NCI-H226 (cell line): ENCODE measurements at regions not wholly inside any gene's neighbourhood (a gene's known extent, or its start where the extent isn't known, plus 50 kb on each side); places are given as distances from the start of the nearest gene placed in this dataset.

Experiments
- DNase-seq: peaks from one replicate; pipeline ENCODE4 v3.0.0-alpha.2; 2015

DNA sequence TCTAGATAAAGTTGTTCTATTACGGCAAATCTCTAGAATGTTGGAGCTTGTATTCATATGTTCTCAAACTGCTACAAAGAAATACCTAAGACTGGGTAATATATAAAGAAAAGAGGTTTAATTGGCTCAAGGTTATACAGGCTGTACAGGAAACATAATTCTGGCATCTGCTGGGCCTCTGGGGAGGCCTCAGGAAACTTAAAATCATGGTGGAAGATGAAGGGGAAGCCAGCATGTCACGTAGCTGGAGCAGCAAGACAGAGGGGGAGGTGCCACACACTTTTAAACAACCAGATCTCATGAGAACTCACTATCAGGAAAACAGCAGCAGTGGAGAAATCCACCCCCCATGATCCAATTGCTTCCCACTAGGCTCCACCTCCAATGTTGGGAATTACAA is 390.4 kb upstream of the ADGRL4 start:
- no peak for DNase-seq

DNA sequence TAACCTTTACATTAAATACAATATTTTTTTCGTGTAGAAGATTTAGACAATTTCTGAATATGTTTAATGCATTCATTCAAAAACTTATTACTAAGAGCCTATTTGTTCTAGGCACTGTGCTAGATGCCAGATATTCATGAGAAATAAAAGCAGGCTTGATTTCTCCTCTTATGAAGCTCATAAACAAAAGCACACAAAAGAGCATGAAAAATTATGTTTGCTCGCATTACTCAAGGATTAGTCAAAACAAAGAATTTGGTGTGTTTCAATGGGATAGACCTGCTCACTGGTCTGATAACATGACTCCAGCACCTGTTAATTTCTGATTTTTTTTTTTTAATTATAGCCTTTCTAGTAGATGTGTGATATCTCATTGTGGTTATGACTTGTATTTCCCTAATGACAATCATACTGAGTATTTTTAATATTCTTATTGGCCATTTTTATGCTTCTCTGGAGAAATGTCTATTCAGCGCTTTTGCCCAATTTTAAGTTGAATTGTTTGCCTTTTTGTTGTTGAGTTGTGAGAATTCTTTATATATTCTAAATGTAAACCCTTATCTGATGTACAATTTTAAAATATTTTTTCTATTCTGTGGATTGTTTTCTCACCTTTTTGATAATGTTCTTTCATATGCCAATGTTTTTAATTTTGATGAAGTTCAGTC is 382.3 kb upstream of the ADGRL4 start:
- no peak for DNase-seq

DNA sequence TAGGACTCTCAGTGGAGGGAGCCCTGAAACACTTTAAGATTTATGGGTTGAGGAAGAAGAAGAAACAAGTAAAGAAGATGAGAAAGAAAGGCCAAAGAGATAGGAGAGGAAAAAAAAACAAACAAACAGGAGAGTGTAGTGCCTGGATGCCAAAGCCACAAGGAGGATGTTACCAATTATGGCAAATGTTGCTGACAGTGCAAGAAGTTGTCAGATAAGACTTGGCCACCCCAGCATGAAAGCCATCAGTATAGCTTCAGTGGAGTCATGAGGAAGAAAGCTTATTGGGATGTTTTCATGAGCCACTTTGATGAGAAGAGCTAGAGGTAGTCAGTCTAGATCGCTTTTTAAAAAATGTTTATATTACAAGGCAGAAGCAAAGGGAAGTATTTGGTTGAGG is 380.2 kb upstream of the ADGRL4 start:
- no peak for DNase-seq

DNA sequence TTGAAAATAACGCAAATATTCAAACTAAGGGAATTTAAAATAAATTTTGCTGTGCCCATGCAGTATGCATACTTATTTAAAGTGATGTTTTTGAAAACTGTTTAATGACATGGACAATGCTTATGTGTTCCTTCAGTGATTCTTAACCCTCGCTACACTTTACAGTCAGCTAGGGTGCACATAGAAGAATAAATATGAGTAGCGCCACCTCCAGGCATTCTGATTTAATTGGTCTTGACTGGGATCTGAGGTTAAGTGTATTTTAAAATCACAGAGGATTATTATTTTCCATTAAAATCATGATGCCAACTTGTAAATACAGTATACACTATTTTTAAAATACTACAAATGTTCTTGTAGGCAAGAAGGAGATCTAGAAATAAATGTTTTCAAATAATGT is 373.5 kb upstream of the ADGRL4 start:
- no peak for DNase-seq

DNA sequence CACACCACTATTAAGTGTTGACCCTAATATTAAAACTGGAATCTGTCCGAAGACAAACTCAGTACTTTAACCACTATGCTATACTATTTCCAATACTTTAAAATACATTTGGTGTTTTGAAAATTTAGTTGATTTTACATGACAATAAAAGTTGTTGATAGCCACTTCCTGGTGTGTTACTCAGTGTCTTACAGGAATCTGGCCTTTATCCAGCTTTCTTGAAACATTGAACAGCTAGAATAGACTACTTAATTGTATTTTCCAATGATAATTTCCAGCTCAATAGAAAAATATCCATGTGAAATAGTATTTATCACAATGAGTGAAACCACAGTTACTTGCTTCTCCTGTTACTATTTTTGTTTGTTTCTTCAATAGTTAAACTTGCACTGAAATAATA is 369.6 kb upstream of the ADGRL4 start:
- DNase-seq, result no peak

DNA sequence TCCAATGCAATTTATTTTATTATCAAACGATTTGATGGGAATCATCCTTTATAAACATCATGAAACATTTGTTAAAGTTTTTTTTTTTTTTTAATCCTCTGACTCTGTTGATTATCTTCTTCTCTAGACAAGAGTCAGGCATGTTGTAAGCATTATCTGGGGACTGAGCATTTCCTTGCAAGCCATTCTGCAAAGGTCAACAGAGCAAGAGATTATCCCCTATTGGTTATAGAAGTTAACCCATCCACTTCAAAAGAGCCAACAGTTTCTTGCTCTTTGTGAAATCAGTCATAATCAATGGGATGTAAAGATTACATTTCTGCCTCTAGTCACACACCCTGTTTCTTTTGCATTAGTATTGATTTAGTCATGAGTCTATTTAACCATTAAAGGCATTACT is 368.8 kb upstream of the ADGRL4 start:
- no peak for DNase-seq

DNA sequence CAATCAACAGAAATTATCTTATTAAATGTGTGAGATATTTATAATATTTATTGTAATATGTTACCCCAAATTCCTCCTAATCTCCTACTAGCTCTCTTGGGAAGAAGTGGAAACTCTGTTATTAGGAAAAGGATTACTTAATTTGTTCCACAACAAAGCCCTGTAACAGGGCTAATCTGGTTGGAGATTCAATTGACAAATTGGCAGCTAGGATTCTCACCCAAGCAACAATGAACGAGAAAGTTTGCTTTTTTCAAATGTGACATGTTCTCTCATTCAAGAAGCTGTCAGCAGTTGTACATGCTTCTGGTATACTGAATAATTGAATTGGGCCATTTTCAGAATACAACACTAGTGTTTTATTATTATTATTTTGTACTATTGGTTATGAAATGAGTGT is 367.9 kb upstream of the ADGRL4 start:
- DNase-seq, result no peak

DNA sequence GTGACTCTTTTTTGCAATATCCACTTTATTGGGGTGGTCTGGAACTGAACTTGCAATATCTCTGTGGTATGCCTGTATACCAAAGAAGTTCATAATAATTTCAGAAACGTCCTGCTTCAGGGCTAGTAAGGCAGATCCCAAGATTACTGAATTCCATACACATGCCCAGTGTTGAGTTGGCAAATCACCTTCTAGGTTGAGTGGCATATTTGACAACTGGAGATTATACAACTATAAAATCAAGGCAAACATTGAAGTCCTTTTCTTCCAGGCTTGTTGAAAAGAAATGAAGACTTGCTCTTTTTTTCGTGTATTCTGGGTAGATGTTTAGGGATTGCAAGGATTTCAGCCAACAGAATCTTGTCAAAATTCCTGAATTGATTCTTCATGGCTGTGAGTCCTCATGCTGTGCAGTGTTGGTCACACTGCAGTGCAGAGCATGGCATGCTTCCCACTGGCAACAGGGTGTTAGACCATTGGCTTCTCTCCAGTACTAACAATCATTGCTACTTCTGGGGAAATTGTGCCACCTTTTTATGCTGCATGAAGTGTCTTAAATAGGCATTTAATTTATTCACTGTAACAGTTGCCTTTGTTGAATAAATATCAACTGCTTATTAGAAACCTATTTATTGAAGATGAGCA is 367.1 kb upstream of the ADGRL4 start:
- DNase-seq, result no peak

DNA sequence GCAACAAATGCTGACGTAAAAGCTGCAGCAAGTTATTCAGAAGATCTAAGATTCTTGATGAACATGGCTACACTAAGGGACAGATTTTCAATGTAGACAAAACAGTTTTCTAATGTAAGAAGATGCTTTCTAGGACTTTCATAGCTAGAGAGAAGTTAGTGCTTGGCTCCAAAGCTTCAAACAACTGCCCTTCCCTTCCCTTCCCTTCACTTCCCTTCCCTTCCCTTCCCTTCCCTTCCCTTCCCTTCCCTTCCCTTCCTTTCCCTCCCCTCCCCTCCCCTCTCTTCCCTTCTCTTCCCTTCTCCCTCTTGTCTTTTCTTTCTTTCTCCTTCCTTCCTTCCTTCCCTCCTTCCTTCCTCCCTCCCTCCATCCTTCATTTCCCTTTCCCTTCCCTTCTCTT is 365.3 kb upstream of the ADGRL4 start:
- DNase-seq, result no peak

DNA sequence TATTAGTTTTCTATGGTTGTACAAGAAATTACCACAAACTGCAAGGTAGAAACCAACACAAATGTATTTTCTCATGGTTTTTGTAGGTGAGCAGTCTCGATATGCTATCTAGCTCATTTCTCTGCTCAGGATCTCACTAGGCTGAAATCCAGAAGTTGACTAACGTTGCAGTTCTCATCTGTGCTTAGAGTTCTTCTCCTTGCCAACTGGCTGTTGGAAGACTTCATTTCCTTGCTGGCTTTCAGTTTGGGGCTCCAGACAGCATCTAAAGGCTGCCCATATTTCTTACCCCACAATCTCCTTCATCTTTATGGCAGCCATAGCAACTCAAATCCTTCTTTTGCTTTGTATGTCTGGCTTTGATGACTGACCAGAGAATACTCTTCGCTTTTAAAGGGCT is 362.6 kb upstream of the ADGRL4 start:
- DNase-seq, result no peak

DNA sequence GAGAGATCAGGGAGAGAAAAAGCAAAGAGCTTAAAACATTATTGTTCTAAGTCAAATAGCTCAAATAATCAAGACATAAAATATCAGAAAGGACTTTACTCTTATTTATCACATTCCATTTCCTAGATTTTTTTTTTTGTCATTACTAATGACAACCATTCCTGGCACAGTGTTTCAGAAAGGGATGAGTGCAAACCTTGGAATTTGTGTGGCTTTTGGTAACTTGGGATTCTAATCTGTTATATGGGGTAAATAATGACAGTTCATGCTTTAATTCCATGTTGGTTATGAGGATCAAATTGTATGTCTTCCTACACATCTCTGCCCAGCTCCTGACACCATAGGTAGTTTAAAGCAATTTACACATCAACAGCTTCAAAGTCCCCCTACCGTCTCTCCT is 358.4 kb upstream of the ADGRL4 start:
- no peak for DNase-seq

DNA sequence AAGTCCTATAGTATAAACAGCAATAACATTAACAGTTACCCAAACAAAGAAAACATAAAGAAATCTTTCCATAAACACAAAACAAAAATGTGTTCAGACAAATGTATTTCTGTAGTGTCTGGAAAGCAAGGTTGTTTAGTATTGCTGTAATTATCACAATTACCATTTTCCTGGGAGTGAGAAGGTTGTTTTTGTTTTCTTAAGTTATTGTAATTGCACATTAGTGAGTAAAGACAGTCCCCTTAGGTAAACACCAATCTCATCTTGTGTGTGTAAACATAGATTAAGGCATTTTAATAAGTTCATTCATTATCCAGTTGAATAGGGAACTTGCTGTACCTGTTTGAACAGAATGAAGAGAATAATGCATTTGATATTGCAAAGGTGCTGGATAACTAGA is 356.9 kb upstream of the ADGRL4 start:
- no peak for DNase-seq

DNA sequence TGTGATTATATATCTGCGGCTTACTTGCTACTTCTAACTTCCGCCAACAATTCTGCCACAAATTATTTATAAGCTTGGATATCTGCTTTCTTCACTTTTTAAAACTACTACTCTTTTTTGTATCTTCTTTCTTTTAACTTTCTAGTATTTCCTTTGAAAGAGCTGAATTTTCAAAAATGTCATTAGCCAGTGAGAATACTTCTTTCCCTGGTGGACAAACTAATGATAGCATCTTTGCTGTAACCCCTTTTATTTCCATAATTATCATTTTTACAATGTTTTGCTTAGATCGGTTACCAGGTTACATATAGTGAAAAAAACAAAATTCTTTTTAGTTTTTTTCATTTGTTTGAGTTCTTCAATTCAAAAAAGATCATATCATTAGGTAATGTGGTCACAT is 355.9 kb upstream of the ADGRL4 start:
- no peak for DNase-seq

DNA sequence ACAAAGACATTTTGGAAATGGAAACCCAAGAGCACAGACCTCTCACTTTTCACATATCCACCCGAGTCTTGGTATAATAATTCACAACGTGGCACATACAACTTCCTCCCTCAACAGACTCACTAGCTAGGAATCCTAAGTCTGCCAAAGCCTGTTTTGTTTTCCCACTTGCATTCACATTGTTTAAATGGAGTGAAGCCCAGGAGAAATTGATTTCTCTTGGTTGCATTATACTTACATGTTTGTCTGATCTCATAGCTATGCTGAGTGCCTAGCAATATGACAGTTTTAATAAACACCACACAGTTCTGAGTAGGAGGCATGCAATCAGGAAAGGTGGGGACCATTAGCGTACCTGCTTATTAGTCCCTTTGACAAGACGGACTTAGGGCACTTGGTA is 348.6 kb upstream of the ADGRL4 start:
- no peak for DNase-seq

DNA sequence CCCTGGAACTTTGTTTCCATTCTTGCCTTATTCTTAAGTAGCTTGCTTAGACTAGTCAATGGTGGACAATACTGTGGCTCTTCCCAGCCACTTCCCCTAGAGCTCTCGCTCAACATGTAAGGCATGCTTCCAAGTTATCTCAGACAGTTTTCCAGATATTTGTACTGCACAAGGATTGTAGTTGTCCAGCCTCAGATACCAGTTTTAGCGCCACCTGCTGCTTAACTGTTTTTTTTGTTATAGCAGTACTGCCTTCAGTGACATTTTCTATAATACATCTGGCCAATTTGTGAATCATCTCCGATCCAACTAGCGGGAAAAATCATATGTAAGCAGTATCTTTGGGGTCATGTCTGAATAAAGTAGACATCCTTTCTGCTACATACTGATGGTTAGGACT is 346.7 kb upstream of the ADGRL4 start:
- peak; percentile 59 for DNase-seq

DNA sequence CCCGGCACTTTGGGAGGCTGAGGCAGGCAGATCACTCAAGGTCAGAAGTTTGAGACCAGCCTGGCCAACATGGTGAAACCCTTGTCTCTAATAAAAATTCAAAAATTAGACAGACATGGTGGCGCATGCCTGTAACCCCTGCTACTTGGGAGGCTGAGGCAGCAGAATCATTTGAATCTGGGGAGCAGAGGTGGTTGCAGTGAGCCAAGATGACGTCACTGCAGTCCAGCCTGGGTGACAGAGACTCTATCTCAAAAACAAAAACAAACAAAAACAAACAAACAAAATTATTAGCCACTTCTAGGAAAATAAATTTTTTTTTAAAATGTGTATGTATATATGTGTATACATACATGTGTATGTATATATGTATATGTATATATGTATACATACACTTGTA is 320.3 kb upstream of the ADGRL4 start:
- no peak for DNase-seq

DNA sequence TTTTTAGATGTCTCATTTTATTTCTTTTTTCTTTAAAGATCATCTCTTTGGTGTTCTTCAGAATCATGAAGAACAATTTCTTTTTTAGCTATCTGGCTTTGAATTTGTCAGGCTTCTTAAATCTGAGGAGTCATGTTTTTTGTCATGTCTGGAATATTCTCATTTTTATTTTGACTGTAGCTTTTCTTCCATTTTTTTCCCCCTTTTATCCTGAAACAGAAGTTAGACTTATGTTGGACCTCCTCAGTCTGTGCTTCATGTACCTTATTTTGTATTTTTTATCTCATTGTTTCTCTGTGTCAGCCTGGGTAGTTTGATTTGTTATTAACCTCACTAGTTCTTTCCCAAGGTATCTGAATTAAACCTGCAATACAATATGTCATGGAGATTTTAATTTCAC is 319.2 kb upstream of the ADGRL4 start:
- DNase-seq, result no peak

DNA sequence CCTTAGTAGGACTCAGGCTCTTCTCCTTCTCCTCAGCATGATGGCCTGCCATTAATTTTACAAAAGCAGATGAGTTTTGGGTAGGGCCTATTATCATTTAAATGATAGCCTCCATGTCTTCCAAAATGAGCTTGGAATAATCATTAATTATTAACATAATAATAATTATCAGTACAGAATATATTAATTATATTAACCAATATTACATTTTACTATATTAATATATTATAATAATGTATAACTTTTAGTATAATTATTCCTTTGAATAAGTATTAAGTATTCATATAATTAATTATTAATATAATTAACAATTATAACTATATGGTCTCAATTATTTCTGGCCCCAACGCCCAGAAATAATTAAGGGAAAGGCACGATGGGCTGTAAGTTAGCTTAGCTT is 318.6 kb upstream of the ADGRL4 start:
- DNase-seq, result no peak

DNA sequence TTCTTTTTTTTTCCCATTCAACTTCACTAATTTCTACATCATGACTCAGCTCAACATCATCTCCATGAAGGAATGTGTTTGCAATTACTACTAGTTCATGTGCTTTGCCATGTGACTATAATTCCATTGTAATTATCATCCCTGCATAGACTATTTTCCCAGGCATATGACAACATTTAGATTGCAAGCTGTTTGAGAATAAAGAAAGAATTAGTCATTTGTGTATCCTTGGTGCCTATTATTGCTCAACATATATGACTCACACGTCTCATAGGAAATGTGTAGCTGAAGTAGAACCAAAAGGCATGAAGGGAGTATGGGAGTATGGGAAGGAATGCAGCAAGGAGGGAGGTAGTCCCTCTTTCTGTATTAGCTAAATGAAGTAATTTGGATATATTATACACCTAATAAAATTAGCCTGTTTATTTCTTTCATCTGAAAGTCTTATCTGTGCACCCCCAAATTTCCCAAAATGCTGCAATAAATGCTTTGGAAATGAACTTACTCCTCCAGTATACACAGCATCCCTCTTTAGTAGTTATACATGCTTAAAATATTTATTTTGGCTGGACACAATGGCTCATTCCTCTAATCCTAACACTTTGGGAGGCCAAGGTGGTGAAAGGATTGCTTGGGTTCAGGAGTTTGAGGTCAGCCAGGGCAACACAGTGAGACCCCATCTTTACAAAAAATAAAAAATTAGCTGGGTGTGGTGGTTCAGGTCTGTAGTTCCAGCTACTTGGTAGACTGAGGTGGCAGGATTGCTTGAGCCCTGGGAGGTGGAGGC is 316.9 kb upstream of the ADGRL4 start:
- DNase-seq, result peak; percentile 97

DNA sequence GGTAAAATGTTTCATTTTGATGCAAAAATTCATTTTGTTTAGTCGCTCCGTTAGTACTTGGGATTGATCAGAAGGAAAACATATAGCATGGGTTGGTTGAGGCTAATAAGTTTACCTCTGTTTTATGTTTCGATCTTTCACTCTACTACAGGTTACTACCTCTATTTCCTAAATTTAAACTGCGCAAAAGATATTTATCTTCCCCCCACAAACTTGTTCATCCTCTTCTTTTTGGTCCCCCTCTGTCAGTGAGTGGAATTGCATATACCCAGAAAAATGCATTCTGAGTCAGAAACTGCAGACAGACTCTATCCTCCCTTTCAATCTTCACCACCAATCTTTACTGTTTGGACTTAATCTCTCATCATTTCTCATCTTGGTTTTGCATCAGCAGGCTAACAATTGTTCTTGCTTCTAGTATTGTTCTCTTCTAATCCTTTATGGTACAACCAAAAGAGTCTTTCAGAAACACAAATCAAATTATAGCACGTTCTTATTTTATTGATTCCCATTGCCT is 316.0 kb upstream of the ADGRL4 start:
- peak; percentile 43 for DNase-seq

DNA sequence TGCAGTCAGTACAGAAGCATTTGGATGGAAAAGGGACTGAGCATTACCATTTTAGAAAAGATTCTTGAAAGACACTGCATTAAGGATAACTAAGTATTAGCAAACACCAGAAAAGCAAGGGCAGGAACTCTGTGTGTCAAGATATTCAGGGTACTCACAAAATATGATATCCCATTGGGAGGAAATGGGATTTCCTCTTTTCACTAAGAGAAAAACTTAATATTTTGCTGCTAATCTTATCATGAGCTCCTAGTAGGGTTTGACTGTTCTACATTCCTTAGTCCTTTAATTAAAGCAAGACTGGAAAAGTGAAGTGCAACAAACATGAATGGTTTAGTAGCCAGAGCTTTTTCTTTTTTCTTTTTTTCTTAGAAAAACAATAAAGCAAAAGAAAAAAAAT is 305.9 kb upstream of the ADGRL4 start:
- no peak for DNase-seq

DNA sequence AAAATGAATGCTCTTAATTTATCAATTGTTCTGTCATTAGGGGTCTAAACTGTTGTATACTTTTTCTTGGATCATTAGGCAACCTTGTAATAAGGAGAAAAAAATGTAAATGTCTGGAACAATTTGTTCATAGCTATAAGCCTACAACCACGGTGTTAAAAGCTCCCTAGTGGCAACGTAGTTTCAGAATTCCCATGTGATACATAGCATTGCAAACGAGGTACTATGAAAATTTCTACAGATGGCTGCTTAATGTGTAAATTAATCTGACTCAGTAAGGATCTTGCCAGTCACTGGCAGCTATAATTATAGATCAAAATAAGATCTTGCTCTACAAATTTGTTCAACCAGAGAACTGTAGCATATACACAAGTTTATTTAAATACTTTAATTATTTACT is 304.1 kb upstream of the ADGRL4 start:
- no peak for DNase-seq

DNA sequence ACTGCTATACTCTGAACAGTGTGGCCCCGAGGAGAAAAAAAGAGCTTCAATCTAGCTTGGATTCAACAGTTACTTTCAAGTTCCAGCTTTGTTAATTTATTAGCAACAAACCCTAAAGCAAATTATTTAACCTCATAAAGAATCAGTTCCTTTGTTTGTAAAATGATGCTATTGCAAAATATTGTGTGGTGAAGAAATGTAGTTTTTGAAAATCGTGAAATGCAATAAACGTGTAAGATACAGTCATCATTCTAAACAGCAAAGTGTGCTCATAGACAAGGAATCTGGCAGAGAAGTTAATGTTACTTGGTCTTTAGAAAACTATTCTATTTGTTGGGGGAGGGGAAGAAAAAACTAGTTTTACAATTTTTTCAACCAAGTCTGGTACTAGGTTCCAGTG is 297.6 kb upstream of the ADGRL4 start:
- no peak for DNase-seq

DNA sequence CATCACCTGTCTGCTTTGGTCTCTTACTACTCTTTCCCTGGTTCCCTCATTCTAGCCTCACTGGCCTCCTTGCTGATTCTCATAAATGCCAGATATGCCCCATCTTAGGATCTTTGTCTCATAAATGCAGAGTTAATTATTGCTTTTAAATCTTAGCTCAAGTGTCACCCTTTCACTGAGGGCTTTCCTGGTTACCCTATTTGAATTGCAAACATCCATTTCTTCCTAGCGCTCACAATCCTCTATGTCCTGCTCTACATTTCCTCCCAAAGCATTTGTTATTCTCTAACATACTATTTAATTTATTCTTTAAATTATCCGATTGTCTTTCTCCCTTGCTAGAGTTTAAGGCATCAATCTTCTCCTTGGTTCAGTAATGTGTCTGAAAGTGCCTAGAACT is 296.5 kb upstream of the ADGRL4 start:
- no peak for DNase-seq
